GM18867 (cell line): ENCODE measurements at regions not wholly inside any gene's neighbourhood (a gene's known extent, or its start where the extent isn't known, plus 50 kb on each side); places are given as distances from the start of the nearest gene placed in this dataset.
A peak's percentile ranks its signal among the peaks of the same experiment; 100 is the strongest.
"Not testable (repeated sequence)": the region's sequence is repeated elsewhere in the genome, so short reads cannot be mapped to it uniquely, and the experiment has no call there.

Source experiments
- ATAC-seq: cut with Tn5 transposase; IDR thresholded peaks from one replicate; pipeline ENCODE4 v1.9.1; 2021; ENCODE audit warnings: mild to moderate bottlenecking, moderate library complexity; ENCODE audit not compliant: unreplicated experiment

DNA sequence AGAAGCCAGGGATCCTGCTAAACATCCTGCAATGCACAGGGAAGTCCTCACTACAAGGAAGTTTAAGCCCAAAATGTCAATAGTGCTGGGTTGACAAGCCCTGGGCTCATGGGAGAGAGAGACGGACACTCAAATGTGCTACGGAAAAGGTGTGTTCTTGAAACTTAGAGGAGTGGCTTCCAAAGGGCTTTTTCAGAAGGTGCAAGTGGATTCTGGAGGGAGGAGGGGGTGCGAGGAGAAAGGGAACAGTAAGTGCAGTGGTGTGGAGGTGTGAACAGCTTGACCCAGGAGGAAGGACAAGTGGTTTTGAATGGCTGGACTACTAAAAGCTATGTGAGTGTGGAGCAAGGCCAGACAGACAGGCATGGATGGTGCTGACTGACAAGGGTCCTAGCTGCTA, 50.4 kb upstream of the CECR2 start:
- ATAC-seq = no peak

DNA sequence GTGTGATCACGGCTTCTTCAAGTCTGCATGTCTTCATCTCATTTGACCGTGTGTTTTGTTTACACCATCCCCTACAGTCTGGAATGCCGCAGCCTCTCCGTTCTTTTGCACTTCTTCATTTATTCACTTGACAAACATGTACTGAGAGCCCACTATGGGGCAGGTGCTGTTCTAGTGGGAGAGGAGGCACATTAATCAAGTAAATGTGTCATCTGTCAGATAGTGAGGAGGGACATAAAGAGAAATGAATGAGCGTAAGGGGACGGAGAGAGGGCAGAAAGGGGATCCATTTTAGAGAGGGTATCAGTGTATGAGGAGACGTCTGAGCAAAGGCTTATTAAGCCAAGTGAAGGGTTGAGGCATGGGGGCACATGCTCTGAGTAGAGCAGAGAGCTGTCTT, 54.0 kb upstream of the CECR2 start:
- no peak for ATAC-seq

DNA sequence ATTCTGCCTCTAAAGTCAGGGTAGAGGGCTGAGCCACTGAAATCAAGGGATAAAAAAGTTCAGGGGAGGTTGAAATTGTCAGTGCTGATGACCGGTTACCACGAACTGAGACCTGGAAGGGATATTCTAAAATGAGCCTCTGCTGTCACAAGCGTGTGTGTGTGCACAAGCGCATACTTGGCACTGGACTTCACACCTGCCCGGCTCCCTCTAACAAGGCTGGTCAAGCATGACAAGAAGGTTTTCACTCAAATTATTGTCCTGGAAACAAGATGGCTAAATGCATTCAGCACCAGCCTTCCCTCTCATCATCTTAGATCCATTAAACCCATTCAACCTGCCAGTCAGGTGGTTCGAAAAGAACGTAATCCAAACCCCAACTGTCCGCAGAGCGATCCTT, 54.8 kb upstream of the CECR2 start:
- no peak for ATAC-seq

GRCh38 chr22:17313626-17314025, 55.6 kb upstream of the CECR2 start:
- no peak for ATAC-seq

DNA sequence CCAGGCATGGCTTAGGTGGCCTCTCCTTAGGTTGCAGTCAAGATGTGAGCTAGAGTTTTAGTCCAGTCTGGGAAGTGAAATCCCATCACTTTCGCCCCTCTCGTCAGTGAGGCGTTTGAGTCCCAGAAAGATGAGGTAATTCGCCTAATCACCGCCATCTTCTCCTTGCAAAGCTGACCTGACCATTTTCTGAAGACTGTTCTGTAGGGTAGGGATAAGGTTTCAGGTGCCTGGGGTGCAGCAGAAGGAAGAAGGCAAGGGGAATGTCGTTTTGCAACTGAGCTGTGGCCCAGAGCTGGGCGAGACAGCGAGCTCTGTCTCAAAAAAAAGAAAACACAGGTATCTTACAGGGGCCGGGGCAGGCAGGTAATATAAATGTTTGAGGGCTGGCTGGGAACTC, 61.7 kb upstream of the CECR2 start:
- ATAC-seq = no peak

- no peak for ATAC-seq
Measured at GRCh38 chr22:17305076-17305475, 64.2 kb upstream of the CECR2 start.

DNA sequence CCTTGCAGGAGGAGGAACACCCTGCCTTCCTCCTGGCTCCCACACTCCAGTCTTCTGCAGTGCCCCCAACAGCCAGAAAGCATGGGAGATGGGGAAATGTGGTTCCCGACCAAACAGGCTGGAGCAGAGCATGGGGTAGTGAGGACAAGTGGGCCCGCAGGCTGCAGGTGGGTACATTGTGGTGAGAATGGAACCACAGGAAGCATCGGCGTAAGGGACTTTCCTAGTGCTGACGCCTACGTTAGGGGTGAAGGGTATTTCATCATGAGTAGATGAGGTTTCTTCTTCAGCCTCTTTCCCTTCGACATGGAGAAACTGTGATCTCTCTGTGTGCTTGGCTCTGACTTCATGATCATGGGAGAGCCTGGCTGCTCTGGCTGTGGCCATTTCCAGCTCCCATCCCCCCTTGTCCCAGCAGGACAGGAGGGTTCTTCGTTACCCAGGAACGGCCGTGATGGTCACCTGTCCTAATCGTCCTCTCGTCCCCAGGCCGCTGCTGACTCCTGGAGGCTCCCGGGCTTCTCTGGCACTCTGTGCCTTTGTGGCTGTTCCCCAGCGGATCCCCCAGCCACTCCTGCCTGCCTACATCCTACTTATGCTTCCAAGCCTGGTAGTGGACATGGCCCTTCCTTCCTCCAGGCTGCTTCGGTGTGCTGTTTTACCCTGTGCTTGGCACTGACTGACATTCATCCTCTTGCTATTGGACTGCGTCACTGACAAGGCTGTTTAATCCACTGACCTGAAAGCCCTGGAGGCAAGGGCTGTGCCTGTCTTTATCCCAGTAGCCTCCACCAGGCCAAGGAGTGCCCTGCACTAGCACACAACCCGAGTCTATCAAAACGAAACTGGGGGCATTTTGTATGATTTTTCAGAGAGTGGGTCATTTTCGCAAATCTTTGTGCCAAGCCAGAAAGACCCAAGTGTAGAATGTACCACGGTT, 65.2 kb upstream of the CECR2 start:
- ATAC-seq = peak; percentile 62

- no peak for ATAC-seq
Measured at GRCh38 chr22:17303441-17303839, 65.8 kb upstream of the CECR2 start.

GRCh38 chr22:17302616-17303015, 66.6 kb upstream of the CECR2 start:
- ATAC-seq = no peak

DNA sequence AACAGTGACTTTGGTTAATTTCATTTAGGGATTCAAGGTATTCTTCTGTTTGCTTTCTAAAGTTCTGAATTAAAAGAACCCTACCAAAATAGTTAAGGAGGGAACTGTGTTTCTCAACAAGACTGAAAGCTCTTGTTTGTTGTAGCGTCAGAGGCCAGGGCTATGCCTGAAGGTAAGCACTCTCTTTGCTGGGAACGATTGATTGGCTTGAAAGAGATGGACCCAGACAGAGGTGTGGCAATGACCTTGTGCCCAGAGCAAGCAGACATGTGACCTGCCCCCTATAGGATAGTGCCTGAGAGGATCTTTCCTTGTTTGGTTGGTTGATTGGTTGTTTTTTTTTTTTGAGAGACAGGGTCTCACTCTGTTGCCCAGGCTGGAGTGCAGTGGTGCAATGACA, 68.3 kb upstream of the CECR2 start:
- no peak for ATAC-seq

- not testable (repeated sequence) for ATAC-seq
Measured at GRCh38 chr22:17298805-17299502, 70.3 kb upstream of the CECR2 start.

GRCh38 chr22:17285656-17286055, 66.4 kb upstream of the ADA2 start:
- no peak for ATAC-seq

- no peak for ATAC-seq
Measured at GRCh38 chr22:17284888-17285287, 65.7 kb upstream of the ADA2 start.

DNA sequence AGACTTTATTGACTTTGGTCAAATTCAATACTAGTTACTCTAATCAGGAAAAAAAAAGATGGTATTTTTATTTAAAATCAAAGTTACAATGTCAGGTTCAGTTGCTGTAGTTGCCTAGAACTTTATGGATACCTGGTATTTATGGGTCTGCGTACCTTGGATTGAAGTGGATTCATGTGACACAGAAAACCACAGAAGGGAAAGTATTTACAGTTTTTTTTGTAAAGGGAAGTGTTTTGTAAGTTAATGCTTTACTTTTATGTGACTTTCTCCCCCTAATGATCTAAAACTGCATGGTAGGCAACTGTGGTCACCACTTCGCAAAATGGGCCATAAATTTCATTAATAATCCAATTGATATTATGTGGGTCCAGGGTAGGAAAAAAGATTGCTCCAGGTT, 65.2 kb upstream of the ADA2 start:
- no peak for ATAC-seq

GRCh38 chr22:17283865-17284264, 64.6 kb upstream of the ADA2 start:
- not testable (repeated sequence) for ATAC-seq

DNA sequence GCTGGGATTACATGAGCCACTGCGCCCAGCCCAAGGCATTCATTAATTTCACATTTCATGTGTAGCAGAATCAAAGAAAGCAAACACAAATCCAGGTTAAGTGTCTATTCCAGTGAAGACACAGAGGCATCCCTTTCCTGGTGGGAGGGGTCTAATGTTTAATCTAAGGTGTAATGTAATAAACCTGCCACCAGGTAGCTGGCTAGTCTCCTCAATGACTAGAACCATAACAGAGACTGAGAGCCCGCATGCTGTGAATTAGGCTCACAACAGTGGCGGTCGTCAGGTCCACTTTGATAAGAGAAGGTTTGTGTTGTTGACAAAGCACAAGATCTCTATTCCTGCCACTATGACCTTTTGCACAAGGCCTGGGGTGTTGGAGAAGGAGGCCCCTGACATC, 64.2 kb upstream of the ADA2 start:
- no peak for ATAC-seq

- ATAC-seq = no peak
Measured at GRCh38 chr22:17281440-17281841, 62.2 kb upstream of the ADA2 start.

- ATAC-seq = no peak
Measured at GRCh38 chr22:17281026-17281425, 61.8 kb upstream of the ADA2 start.

- ATAC-seq = no peak
Measured at GRCh38 chr22:17272511-17272991, 53.3 kb upstream of the ADA2 start.

DNA sequence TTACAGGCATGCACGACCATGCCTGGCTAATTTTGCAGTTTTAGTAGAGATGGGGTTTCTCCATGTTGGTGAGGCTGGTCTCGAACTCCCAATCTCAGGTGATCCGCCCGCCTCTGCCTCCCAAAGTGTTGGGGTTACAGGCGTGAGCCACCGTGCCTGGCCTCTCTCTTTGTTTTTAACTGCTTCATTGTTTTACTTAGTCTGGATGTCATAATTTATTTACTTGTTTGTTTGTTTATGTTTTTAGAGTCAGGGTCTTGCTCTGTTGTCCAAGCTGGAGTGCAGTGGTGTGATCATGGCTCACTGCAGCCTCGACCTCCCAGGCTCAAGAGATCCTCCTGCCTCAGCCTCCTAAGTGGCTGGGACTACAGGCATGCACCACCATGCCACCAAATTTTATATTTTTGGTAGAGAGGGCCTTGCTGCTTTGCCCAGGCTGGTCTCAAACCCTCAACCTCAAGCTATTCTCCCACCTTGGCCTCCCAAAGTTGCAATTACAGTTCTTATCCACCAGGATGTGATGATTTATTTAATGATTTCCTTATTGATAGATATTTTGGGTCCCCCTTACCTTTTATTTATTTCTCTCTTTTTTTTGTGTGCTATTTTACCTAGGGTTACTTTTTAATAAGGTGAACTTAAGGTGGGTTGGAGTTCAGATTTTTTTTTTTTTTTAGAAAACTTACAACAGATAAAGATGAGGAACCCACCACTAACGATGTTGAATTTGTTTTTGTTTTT, 52.6 kb upstream of the ADA2 start:
- ATAC-seq = no peak

GRCh38 chr22:17269607-17270261, 50.5 kb upstream of the ADA2 start:
- ATAC-seq = no peak
